ENCODE measurements at regions not wholly inside any gene's neighbourhood (a gene's known extent, or its start where the extent isn't known, plus 50 kb on each side); places are given as distances from the start of the nearest gene placed in this dataset.

DNA sequence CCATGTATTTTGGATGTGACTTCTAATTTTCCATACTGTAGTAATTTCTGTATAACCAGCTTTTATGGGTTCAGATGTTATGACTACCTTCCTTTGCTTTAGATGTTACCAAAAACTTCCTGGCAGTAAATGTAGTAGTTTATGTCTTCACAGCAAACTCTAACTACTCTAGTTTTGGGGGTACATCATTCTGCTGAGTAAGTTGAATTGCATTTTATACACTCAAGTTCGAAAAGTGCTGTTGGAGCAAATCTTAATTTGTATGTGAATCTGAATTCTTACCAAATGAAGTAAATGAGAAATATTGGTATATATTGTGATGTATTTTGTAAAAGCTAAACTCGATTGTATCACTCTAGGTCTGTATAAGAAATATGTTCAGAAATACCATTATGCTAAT, 728.3 kb upstream of the CDH8 start:
- TF ChIP-seq EZH2 (IDR thresholded peaks at IDR 0.05; ENCODE audit: low read length), result no peak
- TF ChIP-seq, protein P1, sequence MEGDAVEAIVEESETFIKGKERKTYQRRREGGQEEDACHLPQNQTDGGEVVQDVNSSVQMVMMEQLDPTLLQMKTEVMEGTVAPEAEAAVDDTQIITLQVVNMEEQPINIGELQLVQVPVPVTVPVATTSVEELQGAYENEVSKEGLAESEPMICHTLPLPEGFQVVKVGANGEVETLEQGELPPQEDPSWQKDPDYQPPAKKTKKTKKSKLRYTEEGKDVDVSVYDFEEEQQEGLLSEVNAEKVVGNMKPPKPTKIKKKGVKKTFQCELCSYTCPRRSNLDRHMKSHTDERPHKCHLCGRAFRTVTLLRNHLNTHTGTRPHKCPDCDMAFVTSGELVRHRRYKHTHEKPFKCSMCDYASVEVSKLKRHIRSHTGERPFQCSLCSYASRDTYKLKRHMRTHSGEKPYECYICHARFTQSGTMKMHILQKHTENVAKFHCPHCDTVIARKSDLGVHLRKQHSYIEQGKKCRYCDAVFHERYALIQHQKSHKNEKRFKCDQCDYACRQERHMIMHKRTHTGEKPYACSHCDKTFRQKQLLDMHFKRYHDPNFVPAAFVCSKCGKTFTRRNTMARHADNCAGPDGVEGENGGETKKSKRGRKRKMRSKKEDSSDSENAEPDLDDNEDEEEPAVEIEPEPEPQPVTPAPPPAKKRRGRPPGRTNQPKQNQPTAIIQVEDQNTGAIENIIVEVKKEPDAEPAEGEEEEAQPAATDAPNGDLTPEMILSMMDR (optimal IDR thresholded peaks at IDR 0.05 in 1 of 3, IDR thresholded peaks at IDR 0.05 in 1 of 3, conservative IDR thresholded peaks at IDR 0.05 in 1 of 3; ENCODE audit: extremely low read depth in 1 of 3, insufficient read depth in 2 of 3, low read length in 3 of 3), result no peak

All from keratinocyte (primary cell).